H9 (cell line): ENCODE measurements at regions not wholly inside any gene's neighbourhood (a gene's known extent, or its start where the extent isn't known, plus 50 kb on each side); places are given as distances from the start of the nearest gene placed in this dataset.

Source experiments
- DNase-seq: peaks from one replicate; pipeline ENCODE4 v3.0.0-alpha.2; 2017
- H2AFZ ChIP-seq: one replicate; pipeline ENCODE4 v1.6.1; 2013; ENCODE audit warnings: mild to moderate bottlenecking, low read length, control low read depth, moderate library complexity
- H2AK5ac ChIP-seq: 2 replicates; pipeline ENCODE4 v1.6.1; 2013; ENCODE audit warnings: low read length, control low read depth, mixed read lengths; ENCODE audit not compliant: insufficient read length
- H2BK120ac ChIP-seq: one replicate; pipeline ENCODE4 v1.6.1; 2013; ENCODE audit warnings: low read depth, mild to moderate bottlenecking, low read length, control low read depth, inconsistent platforms; ENCODE audit not compliant: poor library complexity, severe bottlenecking
- H2BK12ac ChIP-seq: 2 replicates; pipeline ENCODE4 v1.6.1; 2013; ENCODE audit warnings: low read length, control low read depth, mixed read lengths, low read depth; ENCODE audit not compliant: insufficient read length
- H2BK15ac ChIP-seq: 2 replicates; pipeline ENCODE4 v1.6.1; 2013; ENCODE audit warnings: low read depth, low read length, control low read depth
- H2BK20ac ChIP-seq: one replicate; pipeline ENCODE4 v1.6.1; 2013; ENCODE audit warnings: low read depth, mild to moderate bottlenecking, low read length, control low read depth, inconsistent platforms; ENCODE audit not compliant: poor library complexity, severe bottlenecking
- H2BK5ac ChIP-seq: 2 replicates; pipeline ENCODE4 v1.6.1; 2013; ENCODE audit warnings: low read length, control low read depth, mixed read lengths; ENCODE audit not compliant: insufficient read length
- H3K14ac ChIP-seq: 2 replicates; pipeline ENCODE4 v1.6.1; 2013; ENCODE audit warnings: low read length, control low read depth; ENCODE audit not compliant: insufficient read depth
- H3K18ac ChIP-seq: 2 replicates; pipeline ENCODE4 v1.6.1; 2013; ENCODE audit warnings: low read depth, mild to moderate bottlenecking, mixed read lengths, low read length, control low read depth; ENCODE audit not compliant: insufficient read length
- H3K23ac ChIP-seq: 2 replicates; pipeline ENCODE4 v1.6.1; 2013; ENCODE audit warnings: low read length, control low read depth, mixed read lengths, low read depth; ENCODE audit not compliant: insufficient read length
- H3K23me2 ChIP-seq: 2 replicates; pipeline ENCODE4 v1.6.1; 2013; ENCODE audit warnings: low read depth, mild to moderate bottlenecking, mixed read lengths, low read length, control low read depth; ENCODE audit not compliant: insufficient read length, poor library complexity, severe bottlenecking
- H3K27ac ChIP-seq: 2 replicates; pipeline ENCODE4 v1.5.1; 2013; ENCODE audit warnings: low read length, control low read depth, mixed read lengths, low read depth; ENCODE audit not compliant: insufficient read length
- H3K27me3 ChIP-seq: 2 replicates; pipeline ENCODE4 v1.6.1; 2013; ENCODE audit warnings: low read length, control low read depth, inconsistent platforms; ENCODE audit not compliant: insufficient read depth
- H3K4ac ChIP-seq: 2 replicates; pipeline ENCODE4 v1.6.1; 2013; ENCODE audit warnings: low read depth, mild to moderate bottlenecking, control low read depth, inconsistent platforms, low read length, moderate library complexity
- H3K4me1 ChIP-seq: 2 replicates; pipeline ENCODE4 v1.6.1; 2013; ENCODE audit warnings: low read length, control low read depth, inconsistent platforms; ENCODE audit not compliant: insufficient read depth
- H3K4me2 ChIP-seq: 2 replicates; pipeline ENCODE4 v1.6.1; 2013; ENCODE audit warnings: low read length, control low read depth, mixed read lengths; ENCODE audit not compliant: insufficient read length, insufficient read depth
- H3K56ac ChIP-seq: 2 replicates; pipeline ENCODE4 v1.6.1; 2013; ENCODE audit warnings: low read depth, mild to moderate bottlenecking, mixed read lengths, low read length, control low read depth; ENCODE audit not compliant: insufficient read length
- H3K79me1 ChIP-seq: 2 replicates; pipeline ENCODE4 v1.6.1; 2013; ENCODE audit warnings: low read depth, mild to moderate bottlenecking, moderate library complexity, low read length, control low read depth, inconsistent platforms; ENCODE audit not compliant: insufficient read depth, poor library complexity, severe bottlenecking
- H3K79me2 ChIP-seq: 2 replicates; pipeline ENCODE4 v1.6.1; 2013; ENCODE audit warnings: low read length, control low read depth, inconsistent platforms; ENCODE audit not compliant: insufficient read depth
- H3K9ac ChIP-seq: 2 replicates; pipeline ENCODE4 v1.6.1; 2013; ENCODE audit warnings: low read length, control low read depth, mixed read lengths; ENCODE audit not compliant: insufficient read length; ENCODE audit errors: extremely low read depth
- H3K9me3 ChIP-seq: one replicate; pipeline ENCODE4 v1.6.1; 2013; ENCODE audit warnings: low read depth, low read length, inconsistent platforms; ENCODE audit not compliant: control insufficient read depth
- H3T11ph ChIP-seq: one replicate; pipeline ENCODE4 v1.6.1; 2013; ENCODE audit warnings: mild to moderate bottlenecking, low read length, control low read depth, inconsistent platforms
- H4K20me1 ChIP-seq: one replicate; pipeline ENCODE4 v1.6.1; 2013; ENCODE audit not compliant: control insufficient read depth, insufficient read length, insufficient read depth
- H4K5ac ChIP-seq: 2 replicates; pipeline ENCODE4 v1.6.1; 2013; ENCODE audit warnings: low read depth, mild to moderate bottlenecking, mixed read lengths, low read length, control low read depth; ENCODE audit not compliant: insufficient read length
- H4K8ac ChIP-seq: replicated peaks from 2 replicates; pipeline ENCODE4 v1.6.1; 2013; ENCODE audit warnings: low read length, control low read depth, mixed read lengths, low read depth; ENCODE audit not compliant: insufficient read length
- H4K91ac ChIP-seq: 2 replicates; pipeline ENCODE4 v1.6.1; 2013; ENCODE audit warnings: low read depth, mild to moderate bottlenecking, moderate library complexity, mixed read lengths, low read length, control low read depth; ENCODE audit not compliant: insufficient read length
- H3K27ac Mint-ChIP-seq, 3 experiments: 2 replicates in 2 of 3; 3 replicates in 1 of 3; pipeline ENCODE4 v1.8.0; 2020 to 2021; ENCODE audit warnings: mixed read lengths in 3 of 3, mild to moderate bottlenecking in 1 of 3, moderate library complexity in 1 of 3
- H3K27me3 Mint-ChIP-seq: 2 replicates; pipeline ENCODE4 v1.8.0; 2021; ENCODE audit warnings: low read depth, mild to moderate bottlenecking, moderate library complexity, mixed read lengths
- H3K36me3 Mint-ChIP-seq, 3 experiments: 2 replicates in 2 of 3; 3 replicates in 1 of 3; pipeline ENCODE4 v1.8.0; 2020 to 2021; ENCODE audit warnings: low read depth in 3 of 3, mixed read lengths in 3 of 3; ENCODE audit not compliant: insufficient read depth in 1 of 3
- H3K4me1 Mint-ChIP-seq, 2 experiments: 2 replicates each; pipeline ENCODE4 v1.8.0; 2020; ENCODE audit warnings: mixed read lengths in 2 of 2
- H3K4me3 Mint-ChIP-seq, 2 experiments: 2 replicates in 1 of 2; 3 replicates in 1 of 2; pipeline ENCODE4 v1.8.0; 2020 to 2021; ENCODE audit warnings: mild to moderate bottlenecking in 2 of 2, mixed read lengths in 2 of 2, moderate library complexity in 1 of 2
- H3K9me3 Mint-ChIP-seq, 2 experiments: 2 replicates in 1 of 2; 3 replicates in 1 of 2; pipeline ENCODE4 v1.8.0; 2020; ENCODE audit warnings: mild to moderate bottlenecking in 2 of 2, mixed read lengths in 2 of 2, moderate library complexity in 1 of 2
- WGBS: extraction: QIAGEN DNeasy Blood & Tissue Kit; methylation state at CpG from one replicate; pipeline ENCODE4 v1.1.7; 2013; ENCODE audit warnings: missing lambda C conversion rate, low lambda C conversion rate, mixed read lengths; ENCODE audit not compliant: insufficient read length; ENCODE audit errors: extremely low coverage; 5-methylcytosine and 5-hydroxymethylcytosine counted together
- TF ChIP-seq, protein P1 (sequence below): fragments of 200-600 bp; sonication (generic); conservative IDR thresholded peaks from 3 replicates; pipeline ENCODE4 v1.8.0; 2021; ENCODE audit warnings: antibody characterized with exemption, mild to moderate bottlenecking

GRCh38 chr7:46508583-46508982 is 587.5 kb upstream of the IGFBP3 start:
- Mint-ChIP-seq H3K27ac (no peak overlapping the region), H3K9me3 (peaks cover 11 to 14% of the 10 kb centered on the region in 2 experiments; a peak in 4 of 5 replicates), H3K27me3 (peaks cover 2% of the 10 kb centered on the region), H3K4me1 (no peaks in the 10 kb centered on the region), H3K4me3 (no peak overlapping the region), H3K36me3 (peaks cover 0 to 6% (median 0%) of the 10 kb centered on the region in 3 experiments; a peak in 2 of 7 replicates)
- no peak overlapping the region for H2BK5ac ChIP-seq
- H3K14ac ChIP-seq, result no peak overlapping the region
- H3K9ac ChIP-seq, result no peak overlapping the region
- H2BK20ac ChIP-seq, result no peak overlapping the region
- no peaks in the 10 kb centered on the region for H3K79me2 ChIP-seq
- no peaks in the 10 kb centered on the region for H3K27me3 ChIP-seq
- no peak overlapping the region for H4K91ac ChIP-seq
- no peak overlapping the region for H4K5ac ChIP-seq
- no peaks in the 10 kb centered on the region for H3K23me2 ChIP-seq
- no peak overlapping the region for H2BK12ac ChIP-seq
- no peaks in the 10 kb centered on the region for H3K79me1 ChIP-seq
- no peak overlapping the region for H3K23ac ChIP-seq
- no CpG with 5 or more reads among the region's 2 CpGs for WGBS
- no peaks in the 10 kb centered on the region for H4K20me1 ChIP-seq
- H3T11ph ChIP-seq, result no peak overlapping the region
- TF ChIP-seq, protein P1, sequence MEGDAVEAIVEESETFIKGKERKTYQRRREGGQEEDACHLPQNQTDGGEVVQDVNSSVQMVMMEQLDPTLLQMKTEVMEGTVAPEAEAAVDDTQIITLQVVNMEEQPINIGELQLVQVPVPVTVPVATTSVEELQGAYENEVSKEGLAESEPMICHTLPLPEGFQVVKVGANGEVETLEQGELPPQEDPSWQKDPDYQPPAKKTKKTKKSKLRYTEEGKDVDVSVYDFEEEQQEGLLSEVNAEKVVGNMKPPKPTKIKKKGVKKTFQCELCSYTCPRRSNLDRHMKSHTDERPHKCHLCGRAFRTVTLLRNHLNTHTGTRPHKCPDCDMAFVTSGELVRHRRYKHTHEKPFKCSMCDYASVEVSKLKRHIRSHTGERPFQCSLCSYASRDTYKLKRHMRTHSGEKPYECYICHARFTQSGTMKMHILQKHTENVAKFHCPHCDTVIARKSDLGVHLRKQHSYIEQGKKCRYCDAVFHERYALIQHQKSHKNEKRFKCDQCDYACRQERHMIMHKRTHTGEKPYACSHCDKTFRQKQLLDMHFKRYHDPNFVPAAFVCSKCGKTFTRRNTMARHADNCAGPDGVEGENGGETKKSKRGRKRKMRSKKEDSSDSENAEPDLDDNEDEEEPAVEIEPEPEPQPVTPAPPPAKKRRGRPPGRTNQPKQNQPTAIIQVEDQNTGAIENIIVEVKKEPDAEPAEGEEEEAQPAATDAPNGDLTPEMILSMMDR, result no peak
- no peak overlapping the region for H3K4ac ChIP-seq
- H2BK120ac ChIP-seq, result no peak overlapping the region
- H3K18ac ChIP-seq, result no peak overlapping the region
- H2AK5ac ChIP-seq, result no peak overlapping the region
- no peaks in the 10 kb centered on the region for H3K4me1 ChIP-seq
- H3K27ac ChIP-seq, result no peak overlapping the region
- no peak overlapping the region for H4K8ac ChIP-seq
- no peak overlapping the region for H2BK15ac ChIP-seq
- H2AFZ ChIP-seq, result no peak overlapping the region
- no peak overlapping the region for H3K56ac ChIP-seq
- H3K4me2 ChIP-seq, result no peak overlapping the region
- H3K9me3 ChIP-seq, result no peaks in the 10 kb centered on the region
- DNase-seq, result no peak
